HepG2 (cell line): ENCODE measurements at regions not wholly inside any gene's neighbourhood (a gene's known extent, or its start where the extent isn't known, plus 50 kb on each side); places are given as distances from the start of the nearest gene placed in this dataset.
A peak's percentile ranks its signal among the peaks of the same experiment; 100 is the strongest.

Experiments
- BRD4 ChIP-seq: sonication (generic); formaldehyde crosslinking; IDR thresholded peaks from 2 replicates; pipeline ENCODE4 v1.4.0; 2020; ENCODE audit warnings: missing genetic modification reagents
- DMAP1 ChIP-seq: IDR thresholded peaks from 2 replicates; pipeline ENCODE4 v1.6.1; 2016
- ETV6 ChIP-seq: sonication (generic); formaldehyde crosslinking; conservative IDR thresholded peaks from 2 replicates; pipeline ENCODE4 v1.4.0; 2020; ENCODE audit warnings: missing genetic modification reagents
- FOXA1 ChIP-seq, 2 experiments: fragments of 450-650 bp in 1 of 2; sonication (generic) in 1 of 2; formaldehyde crosslinking in 1 of 2; IDR thresholded peaks; 2 replicates each; pipeline versions ENCODE4 v1.4.0 to v1.6.1; 2016 to 2020; ENCODE audit warnings: missing genetic modification reagents in 1 of 2
- GATAD1 ChIP-seq: IDR thresholded peaks from 2 replicates; pipeline ENCODE4 v1.6.1; 2016; ENCODE audit warnings: missing genetic modification reagents, missing compliant biosample characterization
- HDAC2 ChIP-seq: sonication (generic); formaldehyde crosslinking; IDR thresholded peaks from 2 replicates; pipeline ENCODE4 v1.4.0; 2020; ENCODE audit warnings: missing genetic modification reagents
- HOXA5 ChIP-seq: sonication (generic); formaldehyde crosslinking; IDR thresholded peaks from 2 replicates; pipeline ENCODE4 v1.4.0; 2020; ENCODE audit warnings: missing genetic modification reagents
- KDM6A ChIP-seq: IDR thresholded peaks from 2 replicates; pipeline ENCODE4 v1.6.1; 2016; ENCODE audit warnings: low read depth
- KLF13 ChIP-seq: sonication (generic); formaldehyde crosslinking; IDR thresholded peaks from 2 replicates; pipeline ENCODE4 v1.4.0; 2020; ENCODE audit warnings: mild to moderate bottlenecking, missing genetic modification reagents
- LCORL ChIP-seq, 2 experiments: fragments of 450-650 bp in 1 of 2; sonication (generic) in 1 of 2; formaldehyde crosslinking in 1 of 2; IDR thresholded peaks; 2 replicates each; pipeline versions ENCODE4 v1.5.0 to v1.6.1; 2017 to 2020; ENCODE audit warnings: antibody characterized with exemption in 1 of 2, missing genetic modification reagents in 1 of 2
- SIX4 ChIP-seq: sonication (generic); formaldehyde crosslinking; IDR thresholded peaks from 2 replicates; pipeline ENCODE4 v1.4.0; 2020; ENCODE audit warnings: missing genetic modification reagents
- ZKSCAN8 ChIP-seq: IDR thresholded peaks from 2 replicates; pipeline ENCODE4 v1.6.1; 2016; ENCODE audit warnings: borderline replicate concordance, missing genetic modification reagents, missing compliant biosample characterization
- ZNF143 ChIP-seq: sonication (generic); formaldehyde crosslinking; IDR thresholded peaks from 2 replicates; pipeline ENCODE4 v1.4.0; 2020; ENCODE audit warnings: missing genetic modification reagents
- ZNF160 ChIP-seq: sonication (generic); formaldehyde crosslinking; IDR thresholded peaks from 2 replicates; pipeline ENCODE4 v1.8.0; 2022; ENCODE audit warnings: mild to moderate bottlenecking, inconsistent platforms, missing genetic modification reagents
- ZNF563 ChIP-seq: sonication (generic); formaldehyde crosslinking; IDR thresholded peaks from 2 replicates; pipeline ENCODE4 v1.8.0; 2022; ENCODE audit warnings: mild to moderate bottlenecking, moderate library complexity, missing genetic modification reagents
- ZNF644 ChIP-seq: IDR thresholded peaks from 2 replicates; pipeline ENCODE4 v1.6.1; 2016; ENCODE audit warnings: low read depth
- ZNF766 ChIP-seq: sonication (generic); formaldehyde crosslinking; IDR thresholded peaks from 2 replicates; pipeline ENCODE4 v1.5.0; 2020; ENCODE audit warnings: missing genetic modification reagents, borderline replicate concordance
- ZNF850 ChIP-seq: sonication (generic); formaldehyde crosslinking; conservative IDR thresholded peaks from 2 replicates; pipeline ENCODE4 v1.9.0; 2021; ENCODE audit warnings: mild to moderate bottlenecking, missing genetic modification reagents
- TF ChIP-seq, protein P1 (sequence below): sonication (generic); formaldehyde crosslinking; IDR thresholded peaks from 2 replicates; pipeline ENCODE4 v1.4.0; 2020; ENCODE audit warnings: missing genetic modification reagents, mild to moderate bottlenecking, borderline replicate concordance
- TF ChIP-seq, protein P2 (sequence below): sonication (generic); formaldehyde crosslinking; IDR thresholded peaks from 2 replicates; pipeline ENCODE4 v1.8.1; 2022; ENCODE audit warnings: mild to moderate bottlenecking, missing genetic modification reagents
- TF ChIP-seq, protein P3 (sequence below): IDR thresholded peaks from 2 replicates; pipeline ENCODE4 v1.6.1; 2018; ENCODE audit warnings: missing genetic modification reagents
- TF ChIP-seq, protein P4 (sequence below): IDR thresholded peaks from 2 replicates; pipeline ENCODE4 v1.6.1; 2016; ENCODE audit warnings: low read depth, borderline replicate concordance
- TF ChIP-seq, protein P5 (sequence below): IDR thresholded peaks from 2 replicates; pipeline ENCODE4 v1.6.1; 2012; ENCODE audit warnings: low read depth, low read length, improper control_type of control experiment
- TF ChIP-seq, protein P6 (sequence below): sonication (generic); IDR thresholded peaks from 2 replicates; pipeline ENCODE4 v1.6.1; 2016; ENCODE audit warnings: low read depth, borderline replicate concordance

DNA sequence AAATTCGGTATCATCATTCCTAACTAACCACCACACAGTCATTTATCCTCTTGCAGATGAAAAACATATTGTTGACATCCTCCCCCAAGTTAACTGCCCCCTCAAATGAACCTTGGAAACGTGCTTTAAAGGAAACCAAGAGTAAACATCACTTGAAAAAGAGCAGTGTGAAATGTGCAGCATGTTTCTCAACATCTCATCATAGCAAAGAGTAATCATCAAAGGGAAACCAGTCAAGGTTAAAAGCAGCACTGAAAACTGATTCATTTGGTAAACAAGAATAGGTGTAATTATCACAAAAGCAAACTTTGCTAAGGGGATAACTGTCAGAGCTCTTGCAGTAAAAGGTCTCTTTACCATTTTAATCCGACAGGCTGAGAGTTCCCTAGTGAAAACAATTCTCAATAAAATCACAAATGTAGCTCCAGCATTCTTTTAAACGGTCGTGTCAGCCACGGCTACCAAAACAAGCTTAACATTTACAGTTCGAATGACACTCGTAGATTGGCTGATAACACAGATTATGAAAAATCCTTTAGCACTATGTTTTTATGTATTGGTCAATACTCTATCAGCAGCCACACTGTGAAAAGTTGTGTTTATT is 461.0 kb downstream of the GBE1 start (continued):
- TF ChIP-seq, protein P1, sequence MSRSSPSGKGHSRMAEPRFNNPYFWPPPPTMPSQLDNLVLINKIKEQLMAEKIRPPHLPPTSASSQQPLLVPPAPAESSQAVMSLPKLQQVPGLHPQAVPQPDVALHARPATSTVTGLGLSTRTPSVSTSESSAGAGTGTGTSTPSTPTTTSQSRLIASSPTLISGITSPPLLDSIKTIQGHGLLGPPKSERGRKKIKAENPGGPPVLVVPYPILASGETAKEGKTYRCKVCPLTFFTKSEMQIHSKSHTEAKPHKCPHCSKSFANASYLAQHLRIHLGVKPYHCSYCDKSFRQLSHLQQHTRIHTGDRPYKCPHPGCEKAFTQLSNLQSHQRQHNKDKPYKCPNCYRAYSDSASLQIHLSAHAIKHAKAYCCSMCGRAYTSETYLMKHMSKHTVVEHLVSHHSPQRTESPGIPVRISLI (CRISPR knock-in tag), result peak; percentile 82; the same call in 1 of the 2 replicates
- TF ChIP-seq HDAC2, result peak; percentile 100
- peak; percentile 94 for TF ChIP-seq SIX4 (CRISPR knock-in tag)
- TF ChIP-seq LCORL (IDR thresholded peaks at IDR 0.05), result 0 out of 2 replicates have a peak, but pooled peaks have one; percentile 27
- peak; percentile 62 for TF ChIP-seq LCORL (CRISPR knock-in tag; IDR thresholded peaks at IDR 0.05)
- TF ChIP-seq ZNF143, result no peak
- TF ChIP-seq, protein P2, sequence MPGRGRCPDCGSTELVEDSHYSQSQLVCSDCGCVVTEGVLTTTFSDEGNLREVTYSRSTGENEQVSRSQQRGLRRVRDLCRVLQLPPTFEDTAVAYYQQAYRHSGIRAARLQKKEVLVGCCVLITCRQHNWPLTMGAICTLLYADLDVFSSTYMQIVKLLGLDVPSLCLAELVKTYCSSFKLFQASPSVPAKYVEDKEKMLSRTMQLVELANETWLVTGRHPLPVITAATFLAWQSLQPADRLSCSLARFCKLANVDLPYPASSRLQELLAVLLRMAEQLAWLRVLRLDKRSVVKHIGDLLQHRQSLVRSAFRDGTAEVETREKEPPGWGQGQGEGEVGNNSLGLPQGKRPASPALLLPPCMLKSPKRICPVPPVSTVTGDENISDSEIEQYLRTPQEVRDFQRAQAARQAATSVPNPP (CRISPR knock-in tag), result peak; percentile 92
- TF ChIP-seq, protein P3, sequence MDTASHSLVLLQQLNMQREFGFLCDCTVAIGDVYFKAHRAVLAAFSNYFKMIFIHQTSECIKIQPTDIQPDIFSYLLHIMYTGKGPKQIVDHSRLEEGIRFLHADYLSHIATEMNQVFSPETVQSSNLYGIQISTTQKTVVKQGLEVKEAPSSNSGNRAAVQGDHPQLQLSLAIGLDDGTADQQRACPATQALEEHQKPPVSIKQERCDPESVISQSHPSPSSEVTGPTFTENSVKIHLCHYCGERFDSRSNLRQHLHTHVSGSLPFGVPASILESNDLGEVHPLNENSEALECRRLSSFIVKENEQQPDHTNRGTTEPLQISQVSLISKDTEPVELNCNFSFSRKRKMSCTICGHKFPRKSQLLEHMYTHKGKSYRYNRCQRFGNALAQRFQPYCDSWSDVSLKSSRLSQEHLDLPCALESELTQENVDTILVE (CRISPR knock-in tag), result peak; percentile 94
- TF ChIP-seq, protein P4, sequence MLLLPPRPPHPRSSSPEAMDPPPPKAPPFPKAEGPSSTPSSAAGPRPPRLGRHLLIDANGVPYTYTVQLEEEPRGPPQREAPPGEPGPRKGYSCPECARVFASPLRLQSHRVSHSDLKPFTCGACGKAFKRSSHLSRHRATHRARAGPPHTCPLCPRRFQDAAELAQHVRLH (CRISPR knock-in tag), result peak; percentile 69; the same call in 1 of the 2 replicates
- TF ChIP-seq, protein P5, sequence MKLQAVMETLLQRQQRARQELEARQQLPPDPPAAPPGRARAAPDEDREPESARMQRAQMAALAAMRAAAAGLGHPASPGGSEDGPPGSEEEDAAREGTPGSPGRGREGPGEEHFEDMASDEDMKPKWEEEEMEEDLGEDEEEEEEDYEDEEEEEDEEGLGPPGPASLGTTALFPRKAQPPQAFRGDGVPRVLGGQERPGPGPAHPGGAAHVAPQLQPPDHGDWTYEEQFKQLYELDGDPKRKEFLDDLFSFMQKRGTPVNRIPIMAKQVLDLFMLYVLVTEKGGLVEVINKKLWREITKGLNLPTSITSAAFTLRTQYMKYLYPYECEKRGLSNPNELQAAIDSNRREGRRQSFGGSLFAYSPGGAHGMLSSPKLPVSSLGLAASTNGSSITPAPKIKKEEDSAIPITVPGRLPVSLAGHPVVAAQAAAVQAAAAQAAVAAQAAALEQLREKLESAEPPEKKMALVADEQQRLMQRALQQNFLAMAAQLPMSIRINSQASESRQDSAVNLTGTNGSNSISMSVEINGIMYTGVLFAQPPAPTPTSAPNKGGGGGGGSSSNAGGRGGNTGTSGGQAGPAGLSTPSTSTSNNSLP, result peak; percentile 96
- TF ChIP-seq ETV6 (CRISPR knock-in tag), result no peak
- peak; percentile 31; the same call in 1 of the 2 replicates for TF ChIP-seq ZNF644 (CRISPR knock-in tag)
- peak; percentile 72; the same call in 1 of the 2 replicates for TF ChIP-seq GATAD1 (CRISPR knock-in tag)
- TF ChIP-seq, protein P6, sequence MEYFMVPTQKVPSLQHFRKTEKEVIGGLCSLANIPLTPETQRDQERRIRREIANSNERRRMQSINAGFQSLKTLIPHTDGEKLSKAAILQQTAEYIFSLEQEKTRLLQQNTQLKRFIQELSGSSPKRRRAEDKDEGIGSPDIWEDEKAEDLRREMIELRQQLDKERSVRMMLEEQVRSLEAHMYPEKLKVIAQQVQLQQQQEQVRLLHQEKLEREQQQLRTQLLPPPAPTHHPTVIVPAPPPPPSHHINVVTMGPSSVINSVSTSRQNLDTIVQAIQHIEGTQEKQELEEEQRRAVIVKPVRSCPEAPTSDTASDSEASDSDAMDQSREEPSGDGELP, result peak; percentile 70; the same call in 1 of the 2 replicates
- no peak for TF ChIP-seq ZNF563 (CRISPR knock-in tag)
- peak; percentile 85; the same call in 1 of the 2 replicates for TF ChIP-seq HOXA5
- TF ChIP-seq ZKSCAN8 (CRISPR knock-in tag), result peak; percentile 92
- TF ChIP-seq KDM6A (CRISPR knock-in tag), result peak; percentile 84
- TF ChIP-seq BRD4, result no peak
- no peak; the same call in 1 of the 2 replicates for TF ChIP-seq ZNF766 (CRISPR knock-in tag)
- TF ChIP-seq ZNF160 (CRISPR knock-in tag), result 0 out of 2 replicates have a peak, but pooled peaks have one; percentile 72
- peak; percentile 49; the same call in 1 of the 2 replicates for TF ChIP-seq DMAP1
- no peak for TF ChIP-seq KLF13 (CRISPR knock-in tag)
- TF ChIP-seq FOXA1 (IDR thresholded peaks at IDR 0.05), result peak; percentile 98
- TF ChIP-seq FOXA1 (CRISPR knock-in tag; IDR thresholded peaks at IDR 0.05), result peak; percentile 99
- 0 out of 2 replicates have a peak, but pooled peaks have one; percentile 43 for TF ChIP-seq ZNF850
